ENCODE measurements at regions not wholly inside any gene's neighbourhood (a gene's known extent, or its start where the extent isn't known, plus 50 kb on each side); places are given as distances from the start of the nearest gene placed in this dataset.

- DNase-seq (ENCODE audit: low read depth in 1 of 2, low spot score in 1 of 2), result no peak
- in situ Hi-C loops (cut with HindIII; ENCODE audit: low pct_unique_long_range_greater_than_20kb, low sequenced_read_pairs), result no loop called here
- TF ChIP-seq JUND (IDR thresholded peaks at IDR 0.05; ENCODE audit: low read depth), result no peak
Observed at GRCh38 chr3:94564247-94564646, 501.4 kb downstream of the NSUN3 start.

DNA sequence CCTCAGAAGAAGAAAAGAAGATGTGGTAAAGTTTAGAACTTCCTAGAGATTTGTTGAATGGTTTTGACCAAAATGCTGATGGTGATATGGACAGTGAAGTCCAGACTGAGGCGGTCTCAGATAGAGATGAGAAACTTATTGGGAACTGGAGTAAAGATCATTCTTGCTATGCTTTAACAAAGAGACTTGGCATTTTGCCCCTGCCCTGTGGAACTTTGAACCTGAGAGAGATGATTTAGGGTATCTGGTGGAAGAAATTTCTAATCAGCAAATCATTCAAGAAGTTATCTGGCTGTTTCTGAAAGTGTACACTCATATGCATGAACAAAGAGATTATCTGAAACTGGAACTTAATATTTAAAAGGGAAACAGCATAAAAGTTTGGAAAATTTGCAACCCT is 505.2 kb downstream of the NSUN3 start:
- TF ChIP-seq JUND (IDR thresholded peaks at IDR 0.05; ENCODE audit: low read depth), result no peak
- in situ Hi-C loops (cut with HindIII; ENCODE audit: low pct_unique_long_range_greater_than_20kb, low sequenced_read_pairs), result no loop called here
- DNase-seq (ENCODE audit: low read depth in 1 of 2, low spot score in 1 of 2), result no peak

GRCh38 chr3:94573337-94573736 is 510.5 kb downstream of the NSUN3 start:
- in situ Hi-C loops (cut with HindIII; ENCODE audit: low pct_unique_long_range_greater_than_20kb, low sequenced_read_pairs), result no loop called here
- DNase-seq (ENCODE audit: low read depth in 1 of 2, low spot score in 1 of 2), result no peak
- no peak for TF ChIP-seq JUND (IDR thresholded peaks at IDR 0.05; ENCODE audit: low read depth)

DNA sequence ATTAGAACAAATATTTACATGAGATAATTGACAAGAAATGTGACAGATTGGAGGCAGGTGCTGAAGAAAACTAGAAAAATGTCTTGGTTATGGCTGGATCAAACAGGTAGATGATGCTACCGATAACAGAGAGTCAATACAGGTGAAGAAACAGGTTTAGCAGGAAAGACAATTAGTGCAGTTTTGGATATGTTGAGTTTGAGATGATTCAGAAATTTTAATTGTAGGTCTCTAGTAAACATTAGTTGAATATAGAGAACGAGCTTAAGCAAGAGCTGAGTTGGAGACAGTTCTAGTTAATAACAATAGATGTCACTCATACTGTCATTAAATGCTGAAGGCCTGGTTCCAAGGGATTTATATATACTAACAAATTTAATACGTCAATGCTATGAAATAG is 524.4 kb downstream of the NSUN3 start:
- peak in 1 of 2 experiments; percentile 72 for DNase-seq (ENCODE audit: low read depth in 1 of 2, low spot score in 1 of 2)
- no peak for TF ChIP-seq JUND (IDR thresholded peaks at IDR 0.05; ENCODE audit: low read depth)
- in situ Hi-C loops (cut with HindIII; ENCODE audit: low pct_unique_long_range_greater_than_20kb, low sequenced_read_pairs), result no loop called here

DNA sequence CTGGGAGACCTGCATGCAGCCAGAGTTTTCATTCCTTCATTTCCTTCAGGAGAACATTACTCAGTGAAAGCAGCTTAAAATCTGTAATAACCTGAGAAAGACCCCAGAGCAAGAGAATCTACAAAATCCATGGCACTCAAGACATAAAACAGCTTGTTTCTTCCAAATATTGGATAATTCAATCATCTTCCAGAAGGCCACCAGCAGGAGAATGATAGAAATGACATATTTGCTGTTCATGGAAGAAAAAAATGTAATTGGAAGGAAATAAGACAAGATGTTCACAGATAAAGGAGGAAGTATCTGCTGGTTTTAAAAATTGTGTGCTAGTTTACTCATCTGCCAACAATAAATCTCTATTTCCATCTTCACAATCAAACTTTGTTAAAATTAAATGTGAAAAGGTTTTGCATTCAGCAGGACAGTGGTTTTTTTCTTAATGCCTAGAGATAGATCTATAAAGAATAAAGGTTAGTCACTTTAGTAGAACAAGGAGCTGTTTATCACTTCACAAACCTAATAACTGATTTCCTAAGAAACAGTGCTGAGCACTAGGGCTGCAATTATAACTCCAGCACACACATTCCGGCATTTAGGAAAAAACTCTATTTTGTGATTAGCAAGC is 530.8 kb downstream of the NSUN3 start:
- no peak for TF ChIP-seq JUND (IDR thresholded peaks at IDR 0.05; ENCODE audit: low read depth)
- in situ Hi-C loops (cut with HindIII; ENCODE audit: low pct_unique_long_range_greater_than_20kb, low sequenced_read_pairs), result no loop called here
- DNase-seq (ENCODE audit: low read depth in 1 of 2, low spot score in 1 of 2), result no peak

- in situ Hi-C loops (cut with HindIII; ENCODE audit: low pct_unique_long_range_greater_than_20kb, low sequenced_read_pairs), result no loop called here
- TF ChIP-seq JUND (IDR thresholded peaks at IDR 0.05; ENCODE audit: low read depth), result no peak
- DNase-seq (ENCODE audit: low read depth in 1 of 2, low spot score in 1 of 2), result no peak
Observed at GRCh38 chr3:94596141-94596540, 533.3 kb downstream of the NSUN3 start.

- TF ChIP-seq JUND (IDR thresholded peaks at IDR 0.05; ENCODE audit: low read depth), result no peak
- in situ Hi-C loops (cut with HindIII; ENCODE audit: low pct_unique_long_range_greater_than_20kb, low sequenced_read_pairs), result no loop called here
- DNase-seq (ENCODE audit: low read depth in 1 of 2, low spot score in 1 of 2), result no peak
Observed at GRCh38 chr3:94596887-94597566, 534.2 kb downstream of the NSUN3 start.

DNA sequence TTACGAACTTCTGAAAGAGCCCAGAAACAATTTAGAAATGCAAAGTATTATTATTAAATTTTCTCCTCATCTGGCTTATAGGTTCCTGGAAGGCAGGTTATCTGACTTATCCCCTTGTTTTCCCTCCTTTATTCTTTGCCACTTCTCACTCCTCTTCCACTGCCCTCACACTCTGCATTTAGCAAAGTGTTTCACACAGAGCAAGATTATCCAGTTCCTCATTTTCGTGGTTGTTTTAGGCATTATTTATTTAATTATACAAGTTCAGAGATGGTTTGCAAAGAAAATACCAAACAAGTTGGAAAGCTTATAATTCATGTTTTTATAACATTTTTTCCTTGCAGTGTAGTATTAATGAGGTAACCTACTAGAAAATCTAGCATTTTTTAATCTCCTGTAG is 544.9 kb downstream of the NSUN3 start:
- no peak for TF ChIP-seq JUND (IDR thresholded peaks at IDR 0.05; ENCODE audit: low read depth)
- in situ Hi-C loops (cut with HindIII; ENCODE audit: low pct_unique_long_range_greater_than_20kb, low sequenced_read_pairs), result no loop called here
- DNase-seq (ENCODE audit: low read depth in 1 of 2, low spot score in 1 of 2), result no peak

DNA sequence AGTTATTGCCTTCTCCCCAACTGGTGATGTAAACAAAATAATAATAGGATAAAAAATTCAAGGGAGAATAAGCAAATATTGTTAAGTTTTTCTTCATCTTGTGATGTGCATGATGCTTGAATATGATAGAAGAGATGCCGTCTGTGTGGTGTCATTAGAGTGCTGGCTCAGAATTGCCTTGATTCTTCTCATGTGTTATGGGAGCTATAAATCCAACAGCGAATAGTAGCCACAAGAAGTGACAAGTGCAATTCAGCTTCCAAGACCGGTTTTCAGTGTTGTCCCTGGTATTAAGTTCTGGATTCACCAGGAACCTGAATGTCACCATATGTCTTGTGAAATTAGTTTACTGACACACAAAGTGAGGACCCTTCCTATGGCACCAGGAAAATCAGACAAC is 547.0 kb downstream of the NSUN3 start:
- no peak for DNase-seq (ENCODE audit: low read depth in 1 of 2, low spot score in 1 of 2)
- in situ Hi-C loops (cut with HindIII; ENCODE audit: low pct_unique_long_range_greater_than_20kb, low sequenced_read_pairs), result no loop called here
- TF ChIP-seq JUND (IDR thresholded peaks at IDR 0.05; ENCODE audit: low read depth), result no peak

DNA sequence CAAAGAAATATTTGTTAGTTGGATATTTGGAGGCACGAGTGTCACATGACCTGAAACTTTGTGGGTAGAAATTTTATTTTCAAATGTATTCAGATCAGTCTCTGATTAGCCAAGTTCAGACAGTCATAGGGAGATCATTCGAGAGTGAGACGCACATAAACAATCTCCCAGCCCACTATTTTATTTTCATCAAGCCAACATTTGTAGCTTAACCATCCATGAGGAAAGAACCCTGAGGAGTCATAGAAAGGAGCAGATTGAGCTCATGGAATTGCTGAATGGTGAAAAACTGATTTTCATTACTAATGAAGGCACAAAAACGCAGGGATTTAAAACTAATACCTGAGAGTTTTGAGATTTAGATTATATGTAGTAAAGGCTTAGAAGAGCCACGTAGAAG is 548.7 kb downstream of the NSUN3 start:
- no peak for TF ChIP-seq JUND (IDR thresholded peaks at IDR 0.05; ENCODE audit: low read depth)
- no peak for DNase-seq (ENCODE audit: low read depth in 1 of 2, low spot score in 1 of 2)
- in situ Hi-C loops (cut with HindIII; ENCODE audit: low pct_unique_long_range_greater_than_20kb, low sequenced_read_pairs), result no loop called here

GRCh38 chr3:94612631-94613030 is 549.8 kb downstream of the NSUN3 start:
- in situ Hi-C loops (cut with HindIII; ENCODE audit: low pct_unique_long_range_greater_than_20kb, low sequenced_read_pairs), result no loop called here
- TF ChIP-seq JUND (IDR thresholded peaks at IDR 0.05; ENCODE audit: low read depth), result no peak
- no peak for DNase-seq (ENCODE audit: low read depth in 1 of 2, low spot score in 1 of 2)

DNA sequence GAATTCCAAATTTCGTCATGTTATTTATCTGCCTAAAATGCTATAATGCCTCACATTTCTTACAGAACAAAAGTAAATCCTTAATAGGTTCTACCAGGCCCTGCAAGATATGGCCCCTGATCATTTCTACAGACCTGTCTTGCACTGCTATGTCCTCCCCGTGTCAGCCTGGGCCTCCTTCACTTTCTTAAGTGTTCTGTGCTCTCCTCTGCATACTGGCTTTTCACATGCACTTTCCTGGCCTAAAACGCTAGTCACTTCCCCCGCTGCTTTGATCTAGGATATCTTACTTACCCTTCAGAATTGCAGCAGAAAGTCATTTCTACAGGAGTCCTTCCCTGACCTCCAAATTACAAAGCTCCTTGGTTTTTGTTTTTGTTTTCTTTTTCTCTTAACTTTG is 551.3 kb downstream of the NSUN3 start:
- no peak for DNase-seq (ENCODE audit: low read depth in 1 of 2, low spot score in 1 of 2)
- in situ Hi-C loops (cut with HindIII; ENCODE audit: low pct_unique_long_range_greater_than_20kb, low sequenced_read_pairs), result no loop called here
- TF ChIP-seq JUND (IDR thresholded peaks at IDR 0.05; ENCODE audit: low read depth), result no peak

DNA sequence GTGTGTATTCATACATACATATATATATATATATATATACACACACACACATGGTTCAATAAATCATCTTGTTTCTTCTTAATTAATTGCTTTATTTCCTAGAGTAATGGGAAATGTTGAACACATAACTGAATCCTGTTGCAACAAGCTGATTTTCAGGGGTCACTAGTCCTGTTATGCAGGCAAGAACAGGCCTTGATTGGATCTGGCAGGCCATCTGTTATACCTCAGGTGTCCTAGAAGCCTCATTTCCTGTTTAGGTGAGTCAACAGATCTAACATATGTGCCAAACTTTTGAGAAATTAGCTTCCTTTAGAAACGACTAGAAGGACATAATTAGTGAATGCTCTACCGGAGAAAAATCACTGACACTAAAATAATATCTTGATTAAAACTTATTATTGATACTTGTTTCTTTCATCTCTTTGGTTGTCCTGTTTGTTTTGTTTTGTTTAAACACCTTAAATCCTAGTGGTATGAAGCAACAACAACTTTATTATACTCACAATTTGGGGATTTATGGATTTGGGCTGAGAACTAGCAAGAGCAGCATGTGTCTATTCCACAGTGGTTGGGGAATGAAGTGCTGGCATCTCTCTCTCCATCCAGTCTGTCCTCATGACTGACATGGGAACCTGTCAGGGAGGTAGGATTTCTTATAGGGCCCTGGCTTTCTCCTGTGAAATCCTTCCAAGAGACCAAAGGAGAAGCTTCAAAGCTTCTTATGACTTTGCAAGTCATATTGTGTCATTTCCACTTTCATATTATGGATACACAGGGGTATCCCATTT is 552.6 kb downstream of the NSUN3 start:
- in situ Hi-C loops (cut with HindIII; ENCODE audit: low pct_unique_long_range_greater_than_20kb, low sequenced_read_pairs), result no loop called here
- no peak for TF ChIP-seq JUND (IDR thresholded peaks at IDR 0.05; ENCODE audit: low read depth)
- peak in 1 of 2 experiments; percentile 5 for DNase-seq (ENCODE audit: low read depth in 1 of 2, low spot score in 1 of 2)

Data from T47D (cell line).